HEK293 (cell line): ENCODE measurements at regions not wholly inside any gene's neighbourhood (a gene's known extent, or its start where the extent isn't known, plus 50 kb on each side); places are given as distances from the start of the nearest gene placed in this dataset.

Experiments
- KLF9 ChIP-seq: fragments of 450-650 bp; formaldehyde crosslinking; IDR thresholded peaks from 2 replicates; pipeline ENCODE4 v1.5.1; 2016; ENCODE audit warnings: missing biosample characterization, missing genetic modification characterization, low read depth
- OSR2 ChIP-seq: fragments of 450-650 bp; formaldehyde crosslinking; IDR thresholded peaks from 2 replicates; pipeline ENCODE4 v1.5.1; 2016; ENCODE audit warnings: missing biosample characterization, missing genetic modification characterization
- SP2 ChIP-seq: fragments of 450-650 bp; formaldehyde crosslinking; IDR thresholded peaks from 2 replicates; pipeline ENCODE4 v1.5.1; 2016; ENCODE audit warnings: missing biosample characterization, missing genetic modification characterization
- YY1 ChIP-seq: fragments of 450-650 bp; formaldehyde crosslinking; IDR thresholded peaks from 2 replicates; pipeline ENCODE4 v1.5.1; 2018; ENCODE audit warnings: missing biosample characterization, missing genetic modification characterization
- ZBTB1 ChIP-seq: fragments of 450-650 bp; formaldehyde crosslinking; IDR thresholded peaks from 2 replicates; pipeline ENCODE4 v1.5.1; 2016; ENCODE audit warnings: missing biosample characterization, missing genetic modification characterization
- ZBTB21 ChIP-seq: fragments of 450-650 bp; formaldehyde crosslinking; IDR thresholded peaks from 2 replicates; pipeline ENCODE4 v1.5.1; 2017; ENCODE audit warnings: missing biosample characterization, missing genetic modification characterization
- ZNF202 ChIP-seq: fragments of 450-650 bp; formaldehyde crosslinking; IDR thresholded peaks from 2 replicates; pipeline ENCODE4 v1.5.1; 2016; ENCODE audit warnings: missing biosample characterization, missing genetic modification characterization, borderline replicate concordance
- ZNF214 ChIP-seq: fragments of 450-650 bp; formaldehyde crosslinking; IDR thresholded peaks from 2 replicates; pipeline ENCODE4 v1.5.1; 2017; ENCODE audit warnings: missing biosample characterization, mild to moderate bottlenecking, missing genetic modification characterization, borderline replicate concordance
- ZNF223 ChIP-seq: fragments of 450-650 bp; formaldehyde crosslinking; IDR thresholded peaks from 2 replicates; pipeline ENCODE4 v1.5.1; 2016; ENCODE audit warnings: missing biosample characterization, missing genetic modification characterization
- ZNF24 ChIP-seq: fragments of 450-650 bp; formaldehyde crosslinking; IDR thresholded peaks from 2 replicates; pipeline ENCODE4 v1.5.1; 2016; ENCODE audit warnings: missing biosample characterization, missing genetic modification characterization
- ZNF394 ChIP-seq: fragments of 450-650 bp; formaldehyde crosslinking; IDR thresholded peaks from 2 replicates; pipeline ENCODE4 v1.5.1; 2016; ENCODE audit warnings: missing biosample characterization, missing genetic modification characterization, mild to moderate bottlenecking, moderate library complexity, borderline replicate concordance
- TF ChIP-seq, protein P1 (sequence below): fragments of 450-650 bp; formaldehyde crosslinking; IDR thresholded peaks from 2 replicates; pipeline ENCODE4 v1.5.1; 2016; ENCODE audit warnings: missing biosample characterization, missing genetic modification characterization
- TF ChIP-seq, protein P2 (sequence below): fragments of 450-650 bp; formaldehyde crosslinking; IDR thresholded peaks from 2 replicates; pipeline ENCODE4 v1.5.1; 2016; ENCODE audit warnings: missing biosample characterization, missing genetic modification characterization
- TF ChIP-seq, protein P3 (sequence below): fragments of 450-650 bp; formaldehyde crosslinking; IDR thresholded peaks from 2 replicates; pipeline ENCODE4 v1.5.1; 2016; ENCODE audit warnings: missing biosample characterization, missing genetic modification characterization

DNA sequence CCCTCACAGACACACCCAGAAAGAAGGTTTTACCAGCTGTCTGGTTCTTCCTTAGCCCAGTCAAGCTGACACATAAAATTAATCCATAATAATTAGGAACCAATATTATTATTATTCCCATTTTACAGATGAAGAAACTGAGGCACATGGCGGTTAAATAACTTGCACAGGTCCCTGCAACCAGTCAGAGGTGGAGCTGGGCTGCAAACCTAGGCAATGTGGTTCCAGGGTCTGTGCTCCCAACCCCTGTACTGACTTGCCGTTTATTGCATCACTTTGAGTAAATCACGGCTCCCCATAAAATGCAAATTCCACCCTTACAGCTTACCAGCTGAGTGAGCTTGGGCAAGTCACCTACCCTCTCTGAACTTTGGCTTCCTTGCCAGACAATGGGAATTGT is 179.2 kb upstream of the POU3F1 start:
- TF ChIP-seq, protein P1, sequence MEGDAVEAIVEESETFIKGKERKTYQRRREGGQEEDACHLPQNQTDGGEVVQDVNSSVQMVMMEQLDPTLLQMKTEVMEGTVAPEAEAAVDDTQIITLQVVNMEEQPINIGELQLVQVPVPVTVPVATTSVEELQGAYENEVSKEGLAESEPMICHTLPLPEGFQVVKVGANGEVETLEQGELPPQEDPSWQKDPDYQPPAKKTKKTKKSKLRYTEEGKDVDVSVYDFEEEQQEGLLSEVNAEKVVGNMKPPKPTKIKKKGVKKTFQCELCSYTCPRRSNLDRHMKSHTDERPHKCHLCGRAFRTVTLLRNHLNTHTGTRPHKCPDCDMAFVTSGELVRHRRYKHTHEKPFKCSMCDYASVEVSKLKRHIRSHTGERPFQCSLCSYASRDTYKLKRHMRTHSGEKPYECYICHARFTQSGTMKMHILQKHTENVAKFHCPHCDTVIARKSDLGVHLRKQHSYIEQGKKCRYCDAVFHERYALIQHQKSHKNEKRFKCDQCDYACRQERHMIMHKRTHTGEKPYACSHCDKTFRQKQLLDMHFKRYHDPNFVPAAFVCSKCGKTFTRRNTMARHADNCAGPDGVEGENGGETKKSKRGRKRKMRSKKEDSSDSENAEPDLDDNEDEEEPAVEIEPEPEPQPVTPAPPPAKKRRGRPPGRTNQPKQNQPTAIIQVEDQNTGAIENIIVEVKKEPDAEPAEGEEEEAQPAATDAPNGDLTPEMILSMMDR, result no peak
- TF ChIP-seq YY1 (tag by site-specific recombination) (no peak), ZNF202 (tag by site-specific recombination) (no peak), ZNF394 (tag by site-specific recombination) (no peak), OSR2 (tag by site-specific recombination) (no peak), KLF9 (no peak), ZBTB21 (tag by site-specific recombination) (no peak), ZNF223 (tag by site-specific recombination) (no peak), ZNF24 (tag by site-specific recombination) (no peak), ZNF214 (tag by site-specific recombination) (no peak), ZBTB1 (no peak), SP2 (no peak)
- TF ChIP-seq, protein P2, sequence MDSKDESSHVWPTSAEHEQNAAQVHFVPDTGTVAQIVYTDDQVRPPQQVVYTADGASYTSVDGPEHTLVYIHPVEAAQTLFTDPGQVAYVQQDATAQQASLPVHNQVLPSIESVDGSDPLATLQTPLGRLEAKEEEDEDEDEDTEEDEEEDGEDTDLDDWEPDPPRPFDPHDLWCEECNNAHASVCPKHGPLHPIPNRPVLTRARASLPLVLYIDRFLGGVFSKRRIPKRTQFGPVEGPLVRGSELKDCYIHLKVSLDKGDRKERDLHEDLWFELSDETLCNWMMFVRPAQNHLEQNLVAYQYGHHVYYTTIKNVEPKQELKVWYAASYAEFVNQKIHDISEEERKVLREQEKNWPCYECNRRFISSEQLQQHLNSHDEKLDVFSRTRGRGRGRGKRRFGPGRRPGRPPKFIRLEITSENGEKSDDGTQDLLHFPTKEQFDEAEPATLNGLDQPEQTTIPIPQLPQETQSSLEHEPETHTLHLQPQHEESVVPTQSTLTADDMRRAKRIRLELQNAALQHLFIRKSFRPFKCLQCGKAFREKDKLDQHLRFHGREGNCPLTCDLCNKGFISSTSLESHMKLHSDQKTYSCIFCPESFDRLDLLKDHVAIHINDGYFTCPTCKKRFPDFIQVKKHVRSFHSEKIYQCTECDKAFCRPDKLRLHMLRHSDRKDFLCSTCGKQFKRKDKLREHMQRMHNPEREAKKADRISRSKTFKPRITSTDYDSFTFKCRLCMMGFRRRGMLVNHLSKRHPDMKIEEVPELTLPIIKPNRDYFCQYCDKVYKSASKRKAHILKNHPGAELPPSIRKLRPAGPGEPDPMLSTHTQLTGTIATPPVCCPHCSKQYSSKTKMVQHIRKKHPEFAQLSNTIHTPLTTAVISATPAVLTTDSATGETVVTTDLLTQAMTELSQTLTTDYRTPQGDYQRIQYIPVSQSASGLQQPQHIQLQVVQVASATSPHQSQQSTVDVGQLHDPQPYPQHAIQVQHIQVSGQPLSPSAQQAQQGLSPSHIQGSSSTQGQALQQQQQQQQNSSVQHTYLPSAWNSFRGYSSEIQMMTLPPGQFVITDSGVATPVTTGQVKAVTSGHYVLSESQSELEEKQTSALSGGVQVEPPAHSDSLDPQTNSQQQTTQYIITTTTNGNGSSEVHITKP (tag by site-specific recombination), result no peak
- TF ChIP-seq, protein P3, sequence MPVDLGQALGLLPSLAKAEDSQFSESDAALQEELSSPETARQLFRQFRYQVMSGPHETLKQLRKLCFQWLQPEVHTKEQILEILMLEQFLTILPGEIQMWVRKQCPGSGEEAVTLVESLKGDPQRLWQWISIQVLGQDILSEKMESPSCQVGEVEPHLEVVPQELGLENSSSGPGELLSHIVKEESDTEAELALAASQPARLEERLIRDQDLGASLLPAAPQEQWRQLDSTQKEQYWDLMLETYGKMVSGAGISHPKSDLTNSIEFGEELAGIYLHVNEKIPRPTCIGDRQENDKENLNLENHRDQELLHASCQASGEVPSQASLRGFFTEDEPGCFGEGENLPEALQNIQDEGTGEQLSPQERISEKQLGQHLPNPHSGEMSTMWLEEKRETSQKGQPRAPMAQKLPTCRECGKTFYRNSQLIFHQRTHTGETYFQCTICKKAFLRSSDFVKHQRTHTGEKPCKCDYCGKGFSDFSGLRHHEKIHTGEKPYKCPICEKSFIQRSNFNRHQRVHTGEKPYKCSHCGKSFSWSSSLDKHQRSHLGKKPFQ, result no peak
